ENCODE measurements at regions not wholly inside any gene's neighbourhood (a gene's known extent, or its start where the extent isn't known, plus 50 kb on each side); places are given as distances from the start of the nearest gene placed in this dataset.

GRCh38 chr19:13604902-13605586 is 98.8 kb upstream of the CACNA1A start:
- Mint-ChIP-seq H3K4me3 (no peak overlapping the region), H3K27ac (no peak overlapping the region), H3K36me3 (no peaks in the 10 kb centered on the region), H3K9me3 (no peaks in the 10 kb centered on the region), H3K4me1 (no peaks in the 10 kb centered on the region), H3K27me3 (peaks cover 5% of the 10 kb centered on the region)

GRCh38 chr19:13600802-13601201 is 94.5 kb upstream of the CACNA1A start:
- Mint-ChIP-seq H3K4me3 (no peak overlapping the region), H3K27ac (no peak overlapping the region), H3K4me1 (peaks cover 0 to 2% (median 0%) of the 10 kb centered on the region in 3 donors), H3K36me3 (no peaks in the 10 kb centered on the region), H3K27me3 (peaks cover 7% of the 10 kb centered on the region), H3K9me3 (no peaks in the 10 kb centered on the region)

DNA sequence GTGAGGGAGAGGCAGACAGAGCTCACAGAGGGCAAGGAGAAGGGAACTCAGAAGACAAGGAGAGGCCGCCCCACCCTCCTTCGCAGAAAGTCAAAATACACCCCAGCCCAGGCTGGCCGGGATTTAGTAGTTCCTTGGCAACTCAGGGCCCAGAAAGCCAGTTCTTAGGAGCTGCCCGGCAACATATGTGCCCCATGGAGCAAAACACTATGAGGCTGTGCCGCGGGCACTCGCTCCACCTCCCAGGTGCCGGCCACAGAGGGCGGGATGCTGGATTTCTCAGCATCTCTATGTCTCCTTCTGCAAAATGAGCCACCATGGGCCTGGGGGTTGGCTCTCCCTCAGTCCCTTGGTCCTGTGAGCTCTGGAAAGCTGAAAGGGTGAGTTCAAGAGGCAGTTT is 93.8 kb upstream of the CACNA1A start:
- Mint-ChIP-seq H3K27ac (no peak overlapping the region), H3K36me3 (no peaks in the 10 kb centered on the region), H3K4me3 (no peak overlapping the region), H3K27me3 (peaks cover 10% of the 10 kb centered on the region), H3K4me1 (peaks cover 0 to 2% (median 0%) of the 10 kb centered on the region in 3 donors), H3K9me3 (no peaks in the 10 kb centered on the region)

GRCh38 chr19:13599681-13600080 is 93.4 kb upstream of the CACNA1A start:
- Mint-ChIP-seq H3K4me3 (no peak overlapping the region), H3K27ac (no peak overlapping the region), H3K36me3 (no peaks in the 10 kb centered on the region), H3K27me3 (peaks cover 10% of the 10 kb centered on the region), H3K4me1 (peaks cover 0 to 2% (median 0%) of the 10 kb centered on the region in 3 donors), H3K9me3 (no peaks in the 10 kb centered on the region)

GRCh38 chr19:13598098-13598497 is 91.8 kb upstream of the CACNA1A start:
- Mint-ChIP-seq H3K4me1 (peaks cover 0 to 2% (median 0%) of the 10 kb centered on the region in 3 donors), H3K27ac (peak overlapping the region in 1 of 3 donors; percentile 14), H3K36me3 (no peaks in the 10 kb centered on the region), H3K27me3 (peaks cover 17% of the 10 kb centered on the region), H3K9me3 (no peaks in the 10 kb centered on the region), H3K4me3 (no peak overlapping the region)

- H3K4me1 Mint-ChIP-seq: peaks cover 0 to 2% (median 0%) of the 10 kb centered on the region in 3 donors
- peak overlapping the region in 1 of 3 donors; percentile 14 for H3K27ac Mint-ChIP-seq
- H3K36me3 Mint-ChIP-seq: no peaks in the 10 kb centered on the region
- no peaks in the 10 kb centered on the region for H3K9me3 Mint-ChIP-seq
- no peak overlapping the region for H3K4me3 Mint-ChIP-seq
- peaks cover 15% of the 10 kb centered on the region for H3K27me3 Mint-ChIP-seq
Observed at GRCh38 chr19:13597640-13598039, 91.4 kb upstream of the CACNA1A start.

DNA sequence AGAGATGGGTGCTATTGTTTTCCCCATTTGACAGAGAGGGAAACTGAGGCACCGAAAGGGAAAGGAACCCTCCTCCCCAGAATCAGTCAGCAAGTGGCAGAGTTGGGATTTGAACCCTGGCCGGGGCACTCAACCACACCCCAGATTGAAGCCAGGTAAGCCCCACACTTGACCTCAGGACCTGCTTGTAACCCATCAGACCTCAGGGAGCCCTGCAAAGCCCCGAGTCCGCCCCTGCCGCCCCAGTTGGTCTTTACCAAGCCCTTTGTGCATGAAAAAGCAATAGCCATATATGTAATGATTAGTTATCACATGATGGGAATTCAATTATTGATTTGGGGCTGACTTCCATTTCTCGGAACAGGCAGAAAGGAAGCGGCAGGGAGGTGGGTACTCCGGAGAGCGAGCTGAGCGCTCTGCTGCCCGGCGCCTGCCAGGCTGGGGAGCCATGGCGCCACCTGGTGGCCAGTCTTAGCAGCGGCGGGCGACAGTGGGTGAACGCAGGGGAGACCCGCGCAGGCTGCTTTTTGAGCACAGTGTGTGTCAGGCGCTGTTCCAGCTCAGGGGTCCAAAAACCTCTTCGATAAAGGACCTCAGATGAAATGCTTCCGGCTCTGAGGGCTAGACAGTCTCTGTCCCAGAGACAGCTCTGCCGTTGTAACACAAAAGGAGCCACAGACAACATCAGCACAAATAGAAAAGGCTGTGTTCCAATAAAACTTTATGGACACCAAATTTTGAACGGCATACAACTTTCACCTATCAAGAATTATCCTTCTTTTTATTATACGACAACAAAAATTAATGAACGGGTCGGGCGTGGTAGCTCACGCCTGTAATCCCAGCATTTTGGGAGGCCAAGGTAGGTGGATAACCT is 82.9 kb upstream of the CACNA1A start:
- Mint-ChIP-seq H3K27me3 (peaks cover 18% of the 10 kb centered on the region), H3K4me3 (no peak overlapping the region), H3K36me3 (no peaks in the 10 kb centered on the region)

GRCh38 chr19:13585512-13585911 is 79.2 kb upstream of the CACNA1A start:
- no peak overlapping the region for H3K4me3 Mint-ChIP-seq
- no peaks in the 10 kb centered on the region for H3K36me3 Mint-ChIP-seq
- H3K9me3 Mint-ChIP-seq: no peaks in the 10 kb centered on the region
- H3K27me3 Mint-ChIP-seq: peaks cover 12% of the 10 kb centered on the region
- no peak overlapping the region for H3K27ac Mint-ChIP-seq
- peaks cover 0 to 2% (median 0%) of the 10 kb centered on the region in 3 donors for H3K4me1 Mint-ChIP-seq

More for the DNA sequence above, 82.9 kb upstream of the CACNA1A start:
- Mint-ChIP-seq H3K9me3 (no peaks in the 10 kb centered on the region), H3K27ac (no peak overlapping the region), H3K4me1 (peaks cover 0 to 2% (median 0%) of the 10 kb centered on the region in 3 donors)

DNA sequence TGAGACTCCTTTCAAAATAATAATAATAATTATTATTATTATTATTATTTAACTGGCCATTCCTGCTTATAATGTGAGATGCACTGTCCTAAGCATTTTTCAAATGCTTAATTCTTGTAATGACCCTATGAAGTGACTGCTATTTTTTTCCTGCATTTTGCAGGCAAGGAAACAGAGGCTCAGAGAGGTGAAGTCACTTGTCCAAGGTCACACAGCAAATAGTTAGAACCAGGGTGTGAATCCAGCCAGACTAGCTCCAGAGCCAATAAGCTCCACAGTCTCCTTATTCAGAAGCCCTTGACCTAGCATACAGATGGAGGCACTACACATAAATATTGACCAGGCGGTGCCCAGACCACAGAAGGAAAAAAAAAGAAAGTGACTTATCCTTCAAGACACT is 77.5 kb upstream of the CACNA1A start:
- H3K27me3 Mint-ChIP-seq: peaks cover 9% of the 10 kb centered on the region
- no peak overlapping the region for H3K4me3 Mint-ChIP-seq
- no peaks in the 10 kb centered on the region for H3K4me1 Mint-ChIP-seq
- peaks cover 0 to 2% (median 2%) of the 10 kb centered on the region in 3 donors for H3K9me3 Mint-ChIP-seq
- H3K36me3 Mint-ChIP-seq: no peaks in the 10 kb centered on the region
- H3K27ac Mint-ChIP-seq: no peak overlapping the region

GRCh38 chr19:13583114-13583513 is 76.8 kb upstream of the CACNA1A start:
- H3K9me3 Mint-ChIP-seq: peaks cover 2 to 4% (median 2%) of the 10 kb centered on the region in 3 donors
- no peaks in the 10 kb centered on the region for H3K36me3 Mint-ChIP-seq
- peaks cover 11% of the 10 kb centered on the region for H3K27me3 Mint-ChIP-seq
- H3K27ac Mint-ChIP-seq: no peak overlapping the region
- H3K4me1 Mint-ChIP-seq: no peaks in the 10 kb centered on the region
- H3K4me3 Mint-ChIP-seq: no peak overlapping the region

DNA sequence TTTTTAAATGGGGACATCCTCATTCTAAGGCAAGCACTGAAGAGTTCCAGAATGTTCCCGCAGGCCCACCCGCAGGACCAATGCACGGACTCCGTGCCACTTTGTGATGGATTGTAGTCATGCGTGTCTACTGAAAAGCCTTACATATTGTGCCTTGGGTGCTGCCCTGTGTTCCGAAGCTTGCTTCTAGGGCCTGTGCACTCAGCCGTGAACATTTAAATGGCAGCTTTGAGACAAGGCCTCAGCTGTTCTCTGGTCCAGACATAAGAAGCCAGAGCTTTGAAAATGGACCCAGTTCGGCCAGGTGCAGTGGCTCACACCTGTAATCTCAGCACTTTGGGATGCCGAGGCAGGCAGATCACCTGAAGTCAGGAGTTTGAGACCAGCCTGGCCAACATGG is 75.3 kb upstream of the CACNA1A start:
- Mint-ChIP-seq H3K36me3 (no peaks in the 10 kb centered on the region), H3K27ac (no peak overlapping the region), H3K4me1 (no peaks in the 10 kb centered on the region), H3K9me3 (peaks cover 2 to 10% (median 5%) of the 10 kb centered on the region in 3 donors), H3K27me3 (peaks cover 9% of the 10 kb centered on the region), H3K4me3 (no peak overlapping the region)

GRCh38 chr19:13579388-13580060 is 73.2 kb upstream of the CACNA1A start:
- H3K9me3 Mint-ChIP-seq: peaks cover 8 to 17% (median 9%) of the 10 kb centered on the region in 3 donors
- H3K27me3 Mint-ChIP-seq: peaks cover 8% of the 10 kb centered on the region
- no peaks in the 10 kb centered on the region for H3K4me1 Mint-ChIP-seq
- H3K36me3 Mint-ChIP-seq: no peaks in the 10 kb centered on the region
- no peak overlapping the region for H3K27ac Mint-ChIP-seq
- H3K4me3 Mint-ChIP-seq: no peak overlapping the region

GRCh38 chr19:13576726-13577125 is 70.4 kb upstream of the CACNA1A start:
- H3K27me3 Mint-ChIP-seq: peaks cover 7% of the 10 kb centered on the region
- no peak overlapping the region for H3K4me3 Mint-ChIP-seq
- H3K36me3 Mint-ChIP-seq: no peaks in the 10 kb centered on the region
- no peaks in the 10 kb centered on the region for H3K4me1 Mint-ChIP-seq
- no peak overlapping the region for H3K27ac Mint-ChIP-seq
- H3K9me3 Mint-ChIP-seq: peaks cover 8 to 17% (median 9%) of the 10 kb centered on the region in 3 donors

DNA sequence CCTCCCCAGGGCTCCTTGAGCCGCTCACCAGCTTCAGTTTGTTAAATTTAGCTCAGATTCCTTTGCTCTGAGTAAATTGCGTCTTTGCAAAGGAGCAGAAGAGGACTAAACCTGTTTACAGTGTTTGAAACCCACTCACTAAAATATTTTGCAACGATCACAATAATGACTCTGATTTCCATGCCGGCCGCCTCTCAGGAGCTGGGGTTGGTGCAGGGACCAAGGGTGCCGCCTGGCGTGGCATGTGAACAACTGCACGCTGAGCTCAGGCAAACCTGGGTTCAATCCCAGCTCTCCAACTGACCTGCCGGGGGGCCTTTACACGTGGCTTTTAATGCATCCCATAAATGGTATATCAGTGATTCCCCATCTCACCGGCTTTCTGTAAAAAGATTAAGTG is 68.7 kb upstream of the CACNA1A start:
- no peaks in the 10 kb centered on the region for H3K36me3 Mint-ChIP-seq
- H3K27me3 Mint-ChIP-seq: peaks cover 11% of the 10 kb centered on the region
- H3K9me3 Mint-ChIP-seq: peaks cover 8 to 17% (median 9%) of the 10 kb centered on the region in 3 donors
- H3K4me3 Mint-ChIP-seq: peak overlapping the region in 1 of 4 donors; percentile 68
- no peak overlapping the region for H3K27ac Mint-ChIP-seq
- H3K4me1 Mint-ChIP-seq: no peaks in the 10 kb centered on the region

- no peaks in the 10 kb centered on the region for H3K36me3 Mint-ChIP-seq
- H3K4me3 Mint-ChIP-seq: peak overlapping the region in 1 of 4 donors; percentile 8
- peaks cover 6 to 14% (median 7%) of the 10 kb centered on the region in 3 donors for H3K9me3 Mint-ChIP-seq
- H3K27ac Mint-ChIP-seq: no peak overlapping the region
- H3K4me1 Mint-ChIP-seq: no peaks in the 10 kb centered on the region
- peaks cover 9% of the 10 kb centered on the region for H3K27me3 Mint-ChIP-seq
Observed at GRCh38 chr19:13573056-13573667, 66.9 kb upstream of the CACNA1A start.

Measured in IgD-negative memory B cell (primary cell).